ENCODE measurements at regions not wholly inside any gene's neighbourhood (a gene's known extent, or its start where the extent isn't known, plus 50 kb on each side); places are given as distances from the start of the nearest gene placed in this dataset.
A peak's percentile ranks its signal among the peaks of the same experiment; 100 is the strongest.

- DNase-seq = no peak
Measured at GRCh38 chr9:82327641-82328040, 339.1 kb downstream of the SPATA31D1 start.

GRCh38 chr9:82331079-82331478, 342.5 kb downstream of the SPATA31D1 start:
- no peak for DNase-seq

- peak; percentile 26 for DNase-seq
Measured at GRCh38 chr9:82332018-82332773, 343.6 kb downstream of the SPATA31D1 start.

GRCh38 chr9:82332774-82333152, 344.2 kb downstream of the SPATA31D1 start:
- DNase-seq = peak; percentile 16

GRCh38 chr9:82333671-82334070, 345.1 kb downstream of the SPATA31D1 start:
- no peak for DNase-seq

- no peak for DNase-seq
Measured at GRCh38 chr9:82334286-82334685, 345.7 kb downstream of the SPATA31D1 start.

GRCh38 chr9:82337351-82337750, 348.8 kb downstream of the SPATA31D1 start:
- no peak for DNase-seq

- no peak for DNase-seq
Measured at GRCh38 chr9:82342046-82342445, 353.5 kb downstream of the SPATA31D1 start.

- DNase-seq = no peak
Measured at GRCh38 chr9:82346040-82346439, 357.5 kb downstream of the SPATA31D1 start.

- no peak for DNase-seq
Measured at GRCh38 chr9:82353631-82354278, 365.2 kb downstream of the SPATA31D1 start.

- DNase-seq = no peak
Measured at GRCh38 chr9:82354279-82354659, 365.7 kb downstream of the SPATA31D1 start.

- DNase-seq = no peak
Measured at GRCh38 chr9:82356131-82356530, 367.6 kb downstream of the SPATA31D1 start.

GRCh38 chr9:82356871-82357270, 368.3 kb downstream of the SPATA31D1 start:
- no peak for DNase-seq

- DNase-seq = peak; percentile 66
Measured at GRCh38 chr9:82363198-82363597, 374.6 kb downstream of the SPATA31D1 start.

GRCh38 chr9:82363682-82364081, 375.1 kb downstream of the SPATA31D1 start:
- DNase-seq = peak; percentile 76

GRCh38 chr9:82367016-82367415, 378.4 kb downstream of the SPATA31D1 start:
- DNase-seq = no peak

- DNase-seq = no peak
Measured at GRCh38 chr9:82367929-82368328, 379.4 kb downstream of the SPATA31D1 start.

GRCh38 chr9:82369251-82369945, 380.8 kb downstream of the SPATA31D1 start:
- DNase-seq = no peak

GRCh38 chr9:82375041-82375440, 386.5 kb downstream of the SPATA31D1 start:
- no peak for DNase-seq

GRCh38 chr9:82376677-82377232, 388.2 kb downstream of the SPATA31D1 start:
- DNase-seq = no peak

GRCh38 chr9:82382887-82383616, 394.5 kb downstream of the SPATA31D1 start:
- no peak for DNase-seq

- DNase-seq = no peak
Measured at GRCh38 chr9:82385633-82386032, 397.1 kb downstream of the SPATA31D1 start.

Measured in tongue (tissue), 1 donor.